ENCODE measurements at regions not wholly inside any gene's neighbourhood (a gene's known extent, or its start where the extent isn't known, plus 50 kb on each side); places are given as distances from the start of the nearest gene placed in this dataset.

DNA sequence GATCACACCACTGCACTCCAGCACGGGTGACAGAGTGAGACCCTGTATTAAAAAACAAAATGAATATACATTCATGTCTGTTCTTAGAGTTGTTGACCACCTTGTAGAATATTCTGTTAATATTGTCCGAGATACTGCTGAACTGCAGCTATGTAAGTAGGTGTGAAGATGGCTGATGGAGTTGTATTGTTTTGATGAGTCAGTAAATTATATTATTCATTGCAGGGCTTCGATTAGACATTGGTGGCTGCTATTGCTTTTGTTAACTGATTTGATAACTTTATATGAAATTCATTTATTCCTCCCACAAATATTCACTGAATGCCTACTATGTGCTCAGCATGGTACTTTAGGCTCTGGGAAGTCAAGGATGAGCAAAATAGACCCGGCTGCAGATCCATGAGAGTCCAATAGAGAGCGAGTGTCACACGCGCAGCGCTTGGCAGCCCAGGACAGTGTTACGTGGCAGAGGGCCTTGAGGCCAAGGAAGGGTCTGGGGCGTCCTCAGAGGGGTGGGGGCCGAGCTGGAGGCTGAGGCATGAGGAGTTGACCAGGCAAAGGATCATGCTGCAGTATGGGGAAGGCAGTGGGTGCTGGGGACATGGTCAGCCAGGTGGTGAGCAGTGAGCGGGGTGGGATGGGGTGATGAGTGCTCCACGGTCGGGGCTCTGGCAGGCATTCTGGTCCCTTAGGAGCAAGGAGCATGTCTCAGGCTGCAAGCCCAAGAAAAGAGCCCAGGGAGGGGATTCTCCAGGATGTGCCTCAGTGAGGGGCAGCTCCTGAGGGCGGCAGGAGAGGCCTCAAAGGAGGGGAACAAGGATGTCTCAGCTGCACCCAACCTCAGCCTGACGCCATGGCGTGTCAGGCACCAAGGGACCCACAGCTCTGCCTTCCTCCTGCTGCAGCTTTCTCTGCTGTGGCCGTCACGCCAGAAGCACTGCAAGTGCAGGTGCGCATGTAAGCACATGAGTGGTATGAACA lies 243.5 kb downstream of the GADD45G start:
- TF ChIP-seq POLR2A (IDR thresholded peaks at IDR 0.05; ENCODE audit: low read length) (no peak), GATA1 (IDR thresholded peaks at IDR 0.05; ENCODE audit: low read depth, low read length) (no peak)
